ENCODE measurements at regions not wholly inside any gene's neighbourhood (a gene's known extent, or its start where the extent isn't known, plus 50 kb on each side); places are given as distances from the start of the nearest gene placed in this dataset.

DNA sequence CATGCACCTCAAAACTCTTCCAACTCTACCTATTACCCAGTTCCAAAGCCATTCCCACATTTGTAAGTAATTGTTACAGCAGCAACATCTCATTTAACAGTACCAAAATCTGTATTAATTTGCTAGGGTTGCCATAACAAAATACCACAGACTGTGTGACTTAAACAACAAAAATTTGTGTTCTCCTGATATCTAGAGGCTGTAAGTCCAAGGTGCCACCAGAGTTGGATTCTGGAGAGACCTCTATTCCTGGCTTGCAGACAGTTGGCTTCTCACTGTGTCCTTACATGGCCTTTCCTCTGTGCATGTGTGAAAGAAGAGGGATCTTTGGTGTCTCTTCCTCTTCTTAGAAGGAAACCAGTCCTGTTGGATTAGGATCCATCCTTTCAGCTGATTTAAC lies 203.8 kb upstream of the PIK3R1 start:
- DNase-seq = no peak
- no peaks in the 10 kb centered on the region for H3K27me3 ChIP-seq
- intact Hi-C loops (cut with DNase I) = no loop called here
- TF ChIP-seq EP300 (IDR thresholded peaks at IDR 0.05) (no peak), POLR2A (IDR thresholded peaks at IDR 0.05) (no peak)
- TF ChIP-seq, protein P1, sequence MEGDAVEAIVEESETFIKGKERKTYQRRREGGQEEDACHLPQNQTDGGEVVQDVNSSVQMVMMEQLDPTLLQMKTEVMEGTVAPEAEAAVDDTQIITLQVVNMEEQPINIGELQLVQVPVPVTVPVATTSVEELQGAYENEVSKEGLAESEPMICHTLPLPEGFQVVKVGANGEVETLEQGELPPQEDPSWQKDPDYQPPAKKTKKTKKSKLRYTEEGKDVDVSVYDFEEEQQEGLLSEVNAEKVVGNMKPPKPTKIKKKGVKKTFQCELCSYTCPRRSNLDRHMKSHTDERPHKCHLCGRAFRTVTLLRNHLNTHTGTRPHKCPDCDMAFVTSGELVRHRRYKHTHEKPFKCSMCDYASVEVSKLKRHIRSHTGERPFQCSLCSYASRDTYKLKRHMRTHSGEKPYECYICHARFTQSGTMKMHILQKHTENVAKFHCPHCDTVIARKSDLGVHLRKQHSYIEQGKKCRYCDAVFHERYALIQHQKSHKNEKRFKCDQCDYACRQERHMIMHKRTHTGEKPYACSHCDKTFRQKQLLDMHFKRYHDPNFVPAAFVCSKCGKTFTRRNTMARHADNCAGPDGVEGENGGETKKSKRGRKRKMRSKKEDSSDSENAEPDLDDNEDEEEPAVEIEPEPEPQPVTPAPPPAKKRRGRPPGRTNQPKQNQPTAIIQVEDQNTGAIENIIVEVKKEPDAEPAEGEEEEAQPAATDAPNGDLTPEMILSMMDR (IDR thresholded peaks at IDR 0.05) = no peak
- H3K36me3 ChIP-seq = no peaks in the 10 kb centered on the region
- no peak overlapping the region for H3K27ac ChIP-seq
- no peak overlapping the region for H3K4me3 ChIP-seq
- H3K4me1 ChIP-seq (ENCODE audit: insufficient read depth) = no peaks in the 10 kb centered on the region
- H3K9me3 ChIP-seq = no peaks in the 10 kb centered on the region

DNA sequence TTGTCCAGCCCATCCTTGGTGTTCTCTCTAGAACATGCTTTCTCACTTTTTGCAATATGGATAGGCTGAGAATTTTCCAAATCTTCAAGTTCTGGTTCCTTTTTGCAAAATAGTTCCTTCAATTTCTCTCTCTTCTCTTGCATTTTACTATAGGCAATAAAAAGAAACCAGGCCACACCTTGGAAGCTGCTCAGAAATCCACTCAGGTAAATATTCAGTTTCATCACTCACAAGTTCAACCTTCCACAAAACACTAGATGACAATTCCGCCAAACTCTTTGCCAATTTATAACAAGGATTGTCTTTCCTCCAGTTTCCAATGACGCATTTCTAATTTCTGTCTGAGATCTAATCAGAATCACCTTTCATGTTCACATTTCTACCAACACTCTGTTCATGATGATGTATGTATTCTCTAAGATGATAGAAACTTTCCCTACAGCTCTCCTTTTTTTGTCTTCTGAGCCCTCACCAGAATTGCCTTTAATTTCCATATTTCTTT lies 204.2 kb upstream of the PIK3R1 start:
- H3K9me3 ChIP-seq = no peaks in the 10 kb centered on the region
- H3K36me3 ChIP-seq = no peaks in the 10 kb centered on the region
- no peaks in the 10 kb centered on the region for H3K27me3 ChIP-seq
- TF ChIP-seq, protein P1 (IDR thresholded peaks at IDR 0.05) = no peak
- no peak for TF ChIP-seq POLR2A (IDR thresholded peaks at IDR 0.05)
- TF ChIP-seq EP300 (IDR thresholded peaks at IDR 0.05) = no peak
- H3K4me3 ChIP-seq = no peak overlapping the region
- intact Hi-C loops (cut with DNase I) = no loop called here
- no peak for DNase-seq
- no peaks in the 10 kb centered on the region for H3K4me1 ChIP-seq (ENCODE audit: insufficient read depth)
- H3K27ac ChIP-seq = no peak overlapping the region
- WGBS, 3 donors = 95 to 97% (median 96%) methylated on average over 2 of the region's 2 CpGs

DNA sequence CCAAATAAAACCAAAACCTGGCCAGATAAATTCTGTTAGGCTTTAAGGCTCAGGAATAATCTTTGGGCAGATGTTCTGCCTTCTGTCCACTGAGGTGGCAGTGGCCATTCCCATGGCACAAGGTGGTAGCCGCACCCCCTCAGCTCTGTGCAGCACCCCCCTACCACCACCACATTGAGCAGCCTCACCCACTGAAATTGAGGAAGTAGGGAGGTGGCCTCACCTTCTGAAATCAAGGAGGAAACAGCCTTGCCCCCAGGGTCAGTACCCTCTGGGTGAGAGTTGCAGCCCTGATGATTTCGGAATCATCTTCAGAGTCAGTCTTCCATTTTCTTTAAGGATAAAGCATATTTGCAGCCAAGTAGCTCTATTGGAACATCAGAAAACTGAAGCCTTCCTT lies 204.8 kb upstream of the PIK3R1 start:
- 89 to 96% (median 93%) methylated on average over 2 of the region's 2 CpGs for WGBS, 3 donors
- H3K4me3 ChIP-seq = no peak overlapping the region
- no peaks in the 10 kb centered on the region for H3K4me1 ChIP-seq (ENCODE audit: insufficient read depth)
- H3K27me3 ChIP-seq = no peaks in the 10 kb centered on the region
- no peaks in the 10 kb centered on the region for H3K36me3 ChIP-seq
- H3K9me3 ChIP-seq = no peaks in the 10 kb centered on the region
- no peak overlapping the region for H3K27ac ChIP-seq
- DNase-seq = no peak
- TF ChIP-seq EP300 (IDR thresholded peaks at IDR 0.05) (no peak), POLR2A (IDR thresholded peaks at IDR 0.05) (no peak)
- TF ChIP-seq, protein P1 (IDR thresholded peaks at IDR 0.05) = no peak
- intact Hi-C loops (cut with DNase I) = no loop called here

DNA sequence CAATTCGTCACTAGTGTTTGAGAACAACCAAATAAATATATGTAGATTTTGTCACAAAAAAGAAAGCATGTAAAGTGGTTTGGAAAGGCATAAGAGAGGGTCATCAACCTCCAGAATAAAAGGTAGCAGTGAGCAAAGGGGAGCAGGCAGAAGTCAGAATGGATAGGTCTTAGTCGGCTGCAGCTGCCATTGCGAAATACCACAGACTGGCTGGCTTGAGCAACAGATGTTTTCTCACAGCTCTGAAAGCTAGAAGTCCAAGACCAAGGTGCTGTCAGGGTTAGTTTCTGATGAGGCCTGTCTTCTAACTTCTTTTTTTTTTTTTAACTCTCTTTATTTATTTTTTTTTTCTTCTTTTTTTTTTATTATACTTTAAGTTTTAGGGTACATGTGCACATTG lies 208.1 kb upstream of the PIK3R1 start:
- TF ChIP-seq POLR2A (IDR thresholded peaks at IDR 0.05) = no peak
- TF ChIP-seq, protein P1 (IDR thresholded peaks at IDR 0.05) = no peak
- TF ChIP-seq EP300 (IDR thresholded peaks at IDR 0.05) = no peak
- peak in 2 of 5 donors; percentile 55 to 65 for DNase-seq
- Histone ChIP-seq H3K4me3 (no peak overlapping the region), H3K27ac (no peak overlapping the region), H3K36me3 (no peaks in the 10 kb centered on the region), H3K27me3 (no peaks in the 10 kb centered on the region), H3K9me3 (no peaks in the 10 kb centered on the region), H3K4me1 (ENCODE audit: insufficient read depth) (no peaks in the 10 kb centered on the region)
- 53 to 67% (median 66%) methylated on average over 3 of the region's 3 CpGs for WGBS, 3 donors
- intact Hi-C loops (cut with DNase I) = no loop called here
